ENCODE measurements at regions not wholly inside any gene's neighbourhood (a gene's known extent, or its start where the extent isn't known, plus 50 kb on each side); places are given as distances from the start of the nearest gene placed in this dataset.

DNA sequence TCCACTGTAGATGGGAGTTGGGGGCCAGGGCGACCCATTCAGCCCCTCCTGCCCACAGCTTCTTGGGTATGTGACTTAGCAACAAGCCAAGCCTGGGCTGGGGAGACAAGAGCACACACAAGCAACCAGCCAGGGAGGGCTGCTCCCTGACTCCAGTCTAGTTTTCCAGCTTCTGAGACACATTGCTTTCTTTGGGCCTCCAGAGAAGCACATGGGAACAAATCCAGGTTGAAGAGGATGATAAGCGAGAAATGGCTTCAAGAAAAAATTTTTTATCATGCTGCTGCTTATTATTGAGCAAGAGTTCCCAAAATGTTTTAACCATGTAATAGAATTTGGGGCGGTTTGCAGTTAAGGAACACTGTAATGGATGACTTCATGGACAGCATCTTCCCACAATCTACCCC, 173.7 kb downstream of the SOX9 start:
- H3K79me2 ChIP-seq (ENCODE audit: control insufficient read depth, insufficient read depth, low read length): no peaks in the 10 kb centered on the region
- peaks cover 8% of the 10 kb centered on the region for H3K4me1 ChIP-seq (ENCODE audit: control insufficient read depth, extremely low read depth, insufficient read depth, low read length)
- no peaks in the 10 kb centered on the region for H3K27me3 ChIP-seq (ENCODE audit: control insufficient read depth, insufficient read depth, low read length)
- H2AFZ ChIP-seq (ENCODE audit: low read length): no peak overlapping the region
- H3K9ac ChIP-seq (ENCODE audit: insufficient read depth, low read length): no peak overlapping the region
- no peak overlapping the region for H3K27ac ChIP-seq (ENCODE audit: insufficient read depth, low read length)
- H3K4me3 ChIP-seq (replicated peaks in 1 of 4; ENCODE audit: control extremely low read depth in 1 of 4, insufficient read depth in 1 of 4, low read depth in 3 of 4, low read length in 4 of 4): no peak overlapping the region
- no peaks in the 10 kb centered on the region for H3K36me3 ChIP-seq (ENCODE audit: control insufficient read depth, insufficient read depth, low read length)
- no peak overlapping the region for H3K4me2 ChIP-seq (ENCODE audit: extremely low read depth, insufficient read depth, low read length)
- no peak for DNase-seq (ENCODE audit: low read depth in 2 of 2)
- H4K20me1 ChIP-seq (ENCODE audit: control insufficient read depth, extremely low read depth, insufficient read depth, low read length): no peaks in the 10 kb centered on the region
- TF ChIP-seq CTCF (conservative IDR thresholded peaks at IDR 0.05 in 1 of 2, IDR thresholded peaks at IDR 0.05 in 1 of 2; ENCODE audit: low read depth in 1 of 2, low read length in 2 of 2) (no peak), EZH2 (IDR thresholded peaks at IDR 0.05; ENCODE audit: low read length, missing control alignments) (no peak)
- no peaks in the 10 kb centered on the region for H3K9me3 ChIP-seq (ENCODE audit: control insufficient read depth, insufficient read depth, low read depth, low read length)

GRCh38 chr17:72295916-72296315, 175.1 kb downstream of the SOX9 start:
- Histone ChIP-seq H3K4me3 (replicated peaks in 1 of 4; ENCODE audit: control extremely low read depth in 1 of 4, insufficient read depth in 1 of 4, low read depth in 3 of 4, low read length in 4 of 4) (no peak overlapping the region), H4K20me1 (ENCODE audit: control insufficient read depth, extremely low read depth, insufficient read depth, low read length) (no peaks in the 10 kb centered on the region), H3K4me1 (ENCODE audit: control insufficient read depth, extremely low read depth, insufficient read depth, low read length) (peaks cover 8% of the 10 kb centered on the region), H3K36me3 (ENCODE audit: control insufficient read depth, insufficient read depth, low read length) (no peaks in the 10 kb centered on the region), H3K79me2 (ENCODE audit: control insufficient read depth, insufficient read depth, low read length) (no peaks in the 10 kb centered on the region), H3K9me3 (ENCODE audit: control insufficient read depth, insufficient read depth, low read depth, low read length) (no peaks in the 10 kb centered on the region), H3K27me3 (ENCODE audit: control insufficient read depth, insufficient read depth, low read length) (no peaks in the 10 kb centered on the region), H3K9ac (ENCODE audit: insufficient read depth, low read length) (no peak overlapping the region), H3K27ac (ENCODE audit: insufficient read depth, low read length) (no peak overlapping the region), H3K4me2 (ENCODE audit: extremely low read depth, insufficient read depth, low read length) (no peak overlapping the region), H2AFZ (ENCODE audit: low read length) (no peak overlapping the region)
- no peak for DNase-seq (ENCODE audit: low read depth in 2 of 2)
- no peak for TF ChIP-seq CTCF (conservative IDR thresholded peaks at IDR 0.05 in 1 of 2, IDR thresholded peaks at IDR 0.05 in 1 of 2; ENCODE audit: low read depth in 1 of 2, low read length in 2 of 2)
- TF ChIP-seq EZH2 (IDR thresholded peaks at IDR 0.05; ENCODE audit: low read length, missing control alignments): no peak

- DNase-seq (ENCODE audit: low read depth in 2 of 2): peak in 1 of 2 donors; percentile 31
- H3K9me3 ChIP-seq (ENCODE audit: control insufficient read depth, insufficient read depth, low read depth, low read length): no peaks in the 10 kb centered on the region
- H3K36me3 ChIP-seq (ENCODE audit: control insufficient read depth, insufficient read depth, low read length): no peaks in the 10 kb centered on the region
- no peak overlapping the region for H3K27ac ChIP-seq (ENCODE audit: insufficient read depth, low read length)
- no peak overlapping the region for H3K9ac ChIP-seq (ENCODE audit: insufficient read depth, low read length)
- H4K20me1 ChIP-seq (ENCODE audit: control insufficient read depth, extremely low read depth, insufficient read depth, low read length): no peaks in the 10 kb centered on the region
- H3K4me1 ChIP-seq (ENCODE audit: control insufficient read depth, extremely low read depth, insufficient read depth, low read length): peaks cover 8% of the 10 kb centered on the region
- no peak overlapping the region for H3K4me3 ChIP-seq (replicated peaks in 1 of 4; ENCODE audit: control extremely low read depth in 1 of 4, insufficient read depth in 1 of 4, low read depth in 3 of 4, low read length in 4 of 4)
- TF ChIP-seq CTCF (conservative IDR thresholded peaks at IDR 0.05 in 1 of 2, IDR thresholded peaks at IDR 0.05 in 1 of 2; ENCODE audit: low read depth in 1 of 2, low read length in 2 of 2) (no peak), EZH2 (IDR thresholded peaks at IDR 0.05; ENCODE audit: low read length, missing control alignments) (no peak)
- H2AFZ ChIP-seq (ENCODE audit: low read length): no peak overlapping the region
- H3K4me2 ChIP-seq (ENCODE audit: extremely low read depth, insufficient read depth, low read length): no peak overlapping the region
- no peaks in the 10 kb centered on the region for H3K79me2 ChIP-seq (ENCODE audit: control insufficient read depth, insufficient read depth, low read length)
- H3K27me3 ChIP-seq (ENCODE audit: control insufficient read depth, insufficient read depth, low read length): no peaks in the 10 kb centered on the region
These were observed 175.6 kb downstream of the SOX9 start for GRCh38 chr17:72296456-72296855.

All from fibroblast of lung (primary cell).